ENCODE measurements at regions not wholly inside any gene's neighbourhood (a gene's known extent, or its start where the extent isn't known, plus 50 kb on each side); places are given as distances from the start of the nearest gene placed in this dataset.

DNA sequence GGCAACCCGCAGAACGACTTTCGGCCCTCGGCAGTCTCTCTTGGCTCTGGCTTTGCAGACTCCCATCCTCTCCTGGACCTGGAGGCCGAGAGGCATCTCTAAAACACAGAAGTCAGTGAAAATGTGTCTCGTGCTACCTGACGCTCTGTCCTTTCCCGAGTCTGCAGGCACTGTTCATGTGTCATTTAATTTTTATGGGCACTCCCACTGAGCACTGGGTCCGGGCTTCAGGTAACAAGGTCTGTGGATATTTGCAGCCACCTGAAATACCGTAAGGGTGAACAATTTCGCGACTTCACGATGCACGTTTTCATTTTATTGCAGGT, 96.8 kb downstream of the GLRX3 start:
- Histone ChIP-seq H3K9me2 (ENCODE audit: insufficient read depth) (no peaks in the 10 kb centered on the region), H3K9me3 (ENCODE audit: low read depth) (no peaks in the 10 kb centered on the region), H3K4me2 (ENCODE audit: unreplicated experiment) (no peak overlapping the region), H3F3A (ENCODE audit: insufficient read depth) (no peaks in the 10 kb centered on the region), H3K27ac (no peak overlapping the region), H3K79me2 (ENCODE audit: insufficient read depth) (no peaks in the 10 kb centered on the region), H3K4me3 (no peak overlapping the region), H3K27me3 (replicated peaks; ENCODE audit: insufficient read depth) (no peaks in the 10 kb centered on the region), H2AFZ (no peak overlapping the region), H4K20me1 (ENCODE audit: insufficient read depth) (no peaks in the 10 kb centered on the region; the same call in 1 of the 2 replicates), H3K36me3 (ENCODE audit: low read depth) (no peaks in the 10 kb centered on the region), H3K4me1 (ENCODE audit: insufficient read depth) (no peaks in the 10 kb centered on the region), H3K9ac (no peak overlapping the region)
- no peak for TF ChIP-seq EZH2phosphoT487 (IDR thresholded peaks at IDR 0.05; ENCODE audit: insufficient read depth, low read depth)
- no peak for TF ChIP-seq EZH2 (IDR thresholded peaks at IDR 0.05; ENCODE audit: insufficient read depth, poor library complexity, severe bottlenecking)
- 21 to 22% methylated on average over 14 of the region's 14 CpGs for WGBS, 2 experiments (ENCODE audit: low coverage in 1 of 2, low lambda C conversion rate in 2 of 2, missing lambda C conversion rate in 2 of 2)
- no peak for DNase-seq
- in situ Hi-C loops (cut with MboI) = no loop called here

DNA sequence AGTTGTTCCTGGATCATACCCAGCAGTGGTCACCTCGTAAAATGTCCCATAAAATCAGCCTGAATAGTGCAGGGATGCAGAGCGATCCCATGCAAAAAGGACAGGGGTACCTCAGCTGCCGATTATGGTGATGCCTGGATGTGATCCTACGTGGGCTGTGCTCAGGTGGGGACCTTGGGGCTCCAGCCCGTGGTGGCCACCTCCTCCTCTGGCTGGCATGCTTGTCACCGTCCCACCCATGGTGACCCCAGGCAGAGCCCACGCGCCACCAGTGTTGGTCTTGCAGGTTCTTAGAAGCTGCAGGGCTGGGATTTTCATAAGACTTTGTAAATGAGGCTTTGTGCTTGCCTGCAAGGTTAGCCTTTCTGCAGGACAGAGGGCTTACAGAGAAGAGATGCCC, 97.2 kb downstream of the GLRX3 start:
- H3K79me2 ChIP-seq (ENCODE audit: insufficient read depth) = no peaks in the 10 kb centered on the region
- H3F3A ChIP-seq (ENCODE audit: insufficient read depth) = no peaks in the 10 kb centered on the region
- H3K27ac ChIP-seq = no peak overlapping the region
- no peak overlapping the region for H3K4me2 ChIP-seq (ENCODE audit: unreplicated experiment)
- no peak for DNase-seq
- no peaks in the 10 kb centered on the region for H3K36me3 ChIP-seq (ENCODE audit: low read depth)
- no peaks in the 10 kb centered on the region for H3K4me1 ChIP-seq (ENCODE audit: insufficient read depth)
- 22 to 23% methylated on average over 8 of the region's 8 CpGs for WGBS, 2 experiments (ENCODE audit: low coverage in 1 of 2, low lambda C conversion rate in 2 of 2, missing lambda C conversion rate in 2 of 2)
- H4K20me1 ChIP-seq (ENCODE audit: insufficient read depth) = no peaks in the 10 kb centered on the region; the same call in 1 of the 2 replicates
- no peaks in the 10 kb centered on the region for H3K27me3 ChIP-seq (replicated peaks; ENCODE audit: insufficient read depth)
- H3K9ac ChIP-seq = no peak overlapping the region
- in situ Hi-C loops (cut with MboI) = no loop called here
- no peaks in the 10 kb centered on the region for H3K9me2 ChIP-seq (ENCODE audit: insufficient read depth)
- no peaks in the 10 kb centered on the region for H3K9me3 ChIP-seq (ENCODE audit: low read depth)
- TF ChIP-seq EZH2phosphoT487 (IDR thresholded peaks at IDR 0.05; ENCODE audit: insufficient read depth, low read depth) (no peak), EZH2 (IDR thresholded peaks at IDR 0.05; ENCODE audit: insufficient read depth, poor library complexity, severe bottlenecking) (no peak)
- H3K4me3 ChIP-seq = no peak overlapping the region
- no peak overlapping the region for H2AFZ ChIP-seq

GRCh38 chr10:130234171-130234965, 98.2 kb downstream of the GLRX3 start:
- Histone ChIP-seq H3K4me3 (no peak overlapping the region), H3K27ac (no peak overlapping the region), H3K9me3 (ENCODE audit: low read depth) (no peaks in the 10 kb centered on the region), H2AFZ (no peak overlapping the region), H3K4me2 (ENCODE audit: unreplicated experiment) (no peak overlapping the region), H3K36me3 (ENCODE audit: low read depth) (no peaks in the 10 kb centered on the region), H3K79me2 (ENCODE audit: insufficient read depth) (no peaks in the 10 kb centered on the region), H3K9ac (no peak overlapping the region), H3K4me1 (ENCODE audit: insufficient read depth) (no peaks in the 10 kb centered on the region), H3K27me3 (replicated peaks; ENCODE audit: insufficient read depth) (no peaks in the 10 kb centered on the region), H4K20me1 (ENCODE audit: insufficient read depth) (no peaks in the 10 kb centered on the region; the same call in 1 of the 2 replicates), H3F3A (ENCODE audit: insufficient read depth) (no peaks in the 10 kb centered on the region), H3K9me2 (ENCODE audit: insufficient read depth) (no peaks in the 10 kb centered on the region)
- DNase-seq = no peak
- WGBS, 2 experiments (ENCODE audit: low coverage in 1 of 2, low lambda C conversion rate in 2 of 2, missing lambda C conversion rate in 2 of 2) = 11 to 24% methylated on average over 10 of the region's 10 CpGs
- in situ Hi-C loops (cut with MboI) = no loop called here
- no peak for TF ChIP-seq EZH2 (IDR thresholded peaks at IDR 0.05; ENCODE audit: insufficient read depth, poor library complexity, severe bottlenecking)
- TF ChIP-seq EZH2phosphoT487 (IDR thresholded peaks at IDR 0.05; ENCODE audit: insufficient read depth, low read depth) = no peak

DNA sequence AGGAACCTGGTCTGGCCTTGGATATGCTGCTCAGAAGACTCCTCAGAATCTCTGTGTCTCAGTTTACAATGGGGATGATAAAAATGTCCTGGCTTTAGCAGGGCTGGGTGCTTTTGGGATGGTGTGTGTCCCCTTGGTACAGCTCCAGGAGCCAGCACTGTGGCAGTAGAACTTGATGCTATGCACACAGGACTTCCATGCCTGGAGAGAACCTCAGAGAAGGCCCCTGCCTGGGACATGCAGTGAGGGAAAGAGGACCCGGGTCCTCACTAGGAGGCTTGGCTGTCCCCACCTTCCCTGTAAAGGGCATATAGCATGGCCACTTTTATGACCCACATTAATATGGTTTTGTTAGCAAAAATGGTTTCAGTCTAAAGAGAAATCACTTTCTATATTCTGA, 100.5 kb downstream of the GLRX3 start:
- Histone ChIP-seq H3K27me3 (replicated peaks; ENCODE audit: insufficient read depth) (no peaks in the 10 kb centered on the region), H3F3A (ENCODE audit: insufficient read depth) (no peaks in the 10 kb centered on the region), H3K4me1 (ENCODE audit: insufficient read depth) (no peaks in the 10 kb centered on the region), H2AFZ (no peak overlapping the region), H4K20me1 (ENCODE audit: insufficient read depth) (no peaks in the 10 kb centered on the region; the same call in 1 of the 2 replicates), H3K4me3 (no peak overlapping the region), H3K36me3 (ENCODE audit: low read depth) (no peaks in the 10 kb centered on the region), H3K9ac (no peak overlapping the region), H3K79me2 (ENCODE audit: insufficient read depth) (no peaks in the 10 kb centered on the region), H3K9me2 (ENCODE audit: insufficient read depth) (no peaks in the 10 kb centered on the region), H3K27ac (no peak overlapping the region), H3K9me3 (ENCODE audit: low read depth) (peaks cover 3% of the 10 kb centered on the region), H3K4me2 (ENCODE audit: unreplicated experiment) (no peak overlapping the region)
- TF ChIP-seq EZH2phosphoT487 (IDR thresholded peaks at IDR 0.05; ENCODE audit: insufficient read depth, low read depth) (no peak), EZH2 (IDR thresholded peaks at IDR 0.05; ENCODE audit: insufficient read depth, poor library complexity, severe bottlenecking) (no peak)
- DNase-seq = no peak
- in situ Hi-C loops (cut with MboI) = no loop called here
- 28 to 30% methylated on average over 1 of the region's 1 CpG for WGBS, 2 experiments (ENCODE audit: low coverage in 1 of 2, low lambda C conversion rate in 2 of 2, missing lambda C conversion rate in 2 of 2)

Measured in GM23248 (cell line).